K562 (cell line): ENCODE measurements at regions not wholly inside any gene's neighbourhood (a gene's known extent, or its start where the extent isn't known, plus 50 kb on each side); places are given as distances from the start of the nearest gene placed in this dataset.

Experiments used
- CBX5 ChIP-seq: IDR thresholded peaks from 2 replicates; pipeline ENCODE4 v1.6.1; 2014; ENCODE audit warnings: low read depth, borderline replicate concordance
- GTF2E2 ChIP-seq: fragments of 200-800 bp; sonication (Bioruptor generic); IDR thresholded peaks from 2 replicates; pipeline ENCODE4 v1.6.1; 2016; ENCODE audit warnings: missing genetic modification characterization, missing compliant biosample characterization
- HNRNPUL1 ChIP-seq: fragments of 200-400 bp; formaldehyde crosslinking; IDR thresholded peaks from 2 replicates; pipeline ENCODE4 v1.6.1; 2017; ENCODE audit warnings: low read length
- KDM2B ChIP-seq: fragments of 250-450 bp; sonication (Bioruptor Pico); IDR thresholded peaks from 2 replicates; pipeline ENCODE4 v1.8.0; 2021; ENCODE audit warnings: mild to moderate bottlenecking, moderate library complexity
- KDM4B ChIP-seq, 2 experiments: fragments of 450-650 bp in 1 of 2; sonication (generic) in 1 of 2; IDR thresholded peaks; 2 replicates each; pipeline ENCODE4 v1.6.1; 2016 to 2017; ENCODE audit warnings: borderline replicate concordance in 2 of 2, antibody characterized with exemption in 1 of 2, low read depth in 1 of 2, mild to moderate bottlenecking in 1 of 2
- LARP7 ChIP-seq: fragments of 450-650 bp; IDR thresholded peaks from 2 replicates; pipeline ENCODE4 v1.6.1; 2016
- LEF1 ChIP-seq: fragments of 450-650 bp; IDR thresholded peaks from 2 replicates; pipeline ENCODE4 v1.6.1; 2016; ENCODE audit warnings: mild to moderate bottlenecking
- NELFE ChIP-seq: IDR thresholded peaks from 2 replicates; pipeline ENCODE4 v1.6.1; 2011; ENCODE audit warnings: mild to moderate bottlenecking; ENCODE audit not compliant: insufficient read depth, insufficient read length
- PHB ChIP-seq: fragments of 250-450 bp; sonication (Bioruptor Pico); IDR thresholded peaks from 2 replicates; pipeline ENCODE4 v1.5.0; 2021
- PHTF2 ChIP-seq: fragments of 250-450 bp; sonication (Bioruptor Pico); IDR thresholded peaks from 2 replicates; pipeline ENCODE4 v1.5.0; 2021; ENCODE audit warnings: mild to moderate bottlenecking
- RB1 ChIP-seq: fragments of 450-650 bp; IDR thresholded peaks from 2 replicates; pipeline ENCODE4 v1.6.1; 2017; ENCODE audit warnings: low read depth, mild to moderate bottlenecking
- RFX5 ChIP-seq: IDR thresholded peaks from 2 replicates; pipeline ENCODE4 v1.6.1; 2011; ENCODE audit warnings: low read depth, mild to moderate bottlenecking, improper control_type of control experiment, low read length
- SIN3A ChIP-seq, 2 experiments: fragments of 150-350 bp in 1 of 2; IDR thresholded peaks; 2 replicates each; pipeline ENCODE4 v1.6.1; 2011 to 2016; ENCODE audit warnings: borderline replicate concordance in 2 of 2, low read depth in 2 of 2, low read length in 2 of 2, mild to moderate bottlenecking in 2 of 2, moderate library complexity in 2 of 2; ENCODE audit not compliant: control insufficient read depth in 1 of 2
- STAT6 ChIP-seq: sonication (generic); formaldehyde crosslinking; IDR thresholded peaks from 2 replicates; pipeline ENCODE4 v1.8.1; 2023; ENCODE audit warnings: mild to moderate bottlenecking, missing genetic modification reagents
- TARDBP ChIP-seq: fragments of 450-650 bp; IDR thresholded peaks from 2 replicates; pipeline ENCODE4 v1.6.1; 2016
- TCF3 ChIP-seq: sonication (generic); formaldehyde crosslinking; IDR thresholded peaks from 2 replicates; pipeline ENCODE4 v1.4.0; 2020; ENCODE audit warnings: mild to moderate bottlenecking, missing genetic modification reagents
- TOE1 ChIP-seq, 2 experiments: fragments of 450-650 bp in 1 of 2; sonication (generic) in 1 of 2; formaldehyde crosslinking in 1 of 2; IDR thresholded peaks; 2 replicates each; pipeline versions ENCODE4 v1.7.1 to v1.8.0; 2016 to 2022; ENCODE audit warnings: borderline replicate concordance in 2 of 2, mild to moderate bottlenecking in 2 of 2, antibody characterized with exemption in 1 of 2, inconsistent platforms in 1 of 2, low read depth in 1 of 2, missing genetic modification reagents in 1 of 2, moderate library complexity in 1 of 2
- TRIM28 ChIP-seq: fragments of 450-650 bp; IDR thresholded peaks from 2 replicates; pipeline ENCODE4 v1.6.1; 2017
- ZBTB12 ChIP-seq: fragments of 250-450 bp; sonication (Bioruptor Pico); IDR thresholded peaks from 2 replicates; pipeline ENCODE4 v1.4.0; 2020
- ZC3H8 ChIP-seq: fragments of 450-650 bp; IDR thresholded peaks from 2 replicates; pipeline ENCODE4 v1.6.1; 2017
- ZNF165 ChIP-seq: fragments of 250-450 bp; sonication (Bioruptor Pico); IDR thresholded peaks from 2 replicates; pipeline ENCODE4 v1.4.0; 2020; ENCODE audit warnings: borderline replicate concordance
- ZNF263 ChIP-seq: sonication (generic); formaldehyde crosslinking; IDR thresholded peaks from 2 replicates; pipeline ENCODE4 v1.8.0; 2022; ENCODE audit warnings: mild to moderate bottlenecking, missing genetic modification reagents, borderline replicate concordance
- ZNF347 ChIP-seq: fragments of 450-650 bp; formaldehyde crosslinking; IDR thresholded peaks from 2 replicates; pipeline ENCODE4 v1.4.0; 2020; ENCODE audit warnings: low read depth, mild to moderate bottlenecking, moderate library complexity
- TF ChIP-seq, protein P1 (sequence below): IDR thresholded peaks from 2 replicates; pipeline ENCODE4 v1.6.1; 2014; ENCODE audit warnings: antibody characterized with exemption

DNA sequence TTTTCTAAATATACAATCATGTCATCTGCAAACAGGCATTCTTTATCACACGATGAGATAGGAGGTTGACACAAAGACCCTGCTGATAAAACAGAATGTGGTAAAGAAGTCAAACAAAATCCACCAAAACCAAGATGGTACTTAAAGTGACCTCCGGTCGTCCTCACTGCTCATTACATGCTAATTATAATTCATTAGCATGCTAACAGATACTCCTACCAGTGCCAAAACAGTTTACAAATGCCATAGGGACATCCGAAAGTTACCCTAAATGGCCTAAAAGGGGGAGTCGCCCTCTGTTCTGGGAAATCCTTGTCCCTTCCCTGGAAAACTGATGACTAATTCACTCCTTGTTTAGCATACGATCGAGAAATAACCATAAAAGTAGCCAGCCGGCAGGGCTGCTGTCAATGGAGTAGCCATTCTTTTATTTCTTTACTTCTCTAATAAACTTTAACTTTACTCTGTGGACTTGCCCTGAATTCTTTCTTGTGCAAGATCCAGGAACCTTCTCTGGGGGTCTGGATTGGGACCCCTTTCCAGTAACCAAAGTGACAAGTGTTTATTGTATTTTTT lies 126.6 kb downstream of the CCDC71L start (continued):
- no peak for TF ChIP-seq ZBTB12
- TF ChIP-seq SIN3A (IDR thresholded peaks at IDR 0.05; ENCODE audit: borderline replicate concordance in 2 of 2, control insufficient read depth in 1 of 2, low read depth in 2 of 2, low read length in 2 of 2): no peak
- TF ChIP-seq KDM4B (IDR thresholded peaks at IDR 0.05; ENCODE audit: borderline replicate concordance in 2 of 2, low read depth in 1 of 2): no peak
- TF ChIP-seq ZNF347 (CRISPR knock-in tag): no peak
- TF ChIP-seq TCF3 (CRISPR knock-in tag): peak; percentile 28; the same call in 1 of the 2 replicates
- TF ChIP-seq, protein P1, sequence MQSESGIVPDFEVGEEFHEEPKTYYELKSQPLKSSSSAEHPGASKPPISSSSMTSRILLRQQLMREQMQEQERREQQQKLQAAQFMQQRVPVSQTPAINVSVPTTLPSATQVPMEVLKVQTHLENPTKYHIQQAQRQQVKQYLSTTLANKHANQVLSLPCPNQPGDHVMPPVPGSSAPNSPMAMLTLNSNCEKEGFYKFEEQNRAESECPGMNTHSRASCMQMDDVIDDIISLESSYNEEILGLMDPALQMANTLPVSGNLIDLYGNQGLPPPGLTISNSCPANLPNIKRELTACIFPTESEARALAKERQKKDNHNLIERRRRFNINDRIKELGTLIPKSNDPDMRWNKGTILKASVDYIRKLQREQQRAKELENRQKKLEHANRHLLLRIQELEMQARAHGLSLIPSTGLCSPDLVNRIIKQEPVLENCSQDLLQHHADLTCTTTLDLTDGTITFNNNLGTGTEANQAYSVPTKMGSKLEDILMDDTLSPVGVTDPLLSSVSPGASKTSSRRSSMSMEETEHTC: no peak
- no peak for TF ChIP-seq ZNF263 (CRISPR knock-in tag)
- TF ChIP-seq TOE1 (IDR thresholded peaks at IDR 0.05; ENCODE audit: borderline replicate concordance): peak; percentile 54; the same call in 1 of the 2 replicates
- no peak for TF ChIP-seq TOE1 (CRISPR knock-in tag; IDR thresholded peaks at IDR 0.05; ENCODE audit: borderline replicate concordance, low read depth)
- no peak for TF ChIP-seq HNRNPUL1
- TF ChIP-seq PHB (CRISPR knock-in tag): no peak
- TF ChIP-seq STAT6: no peak
- TF ChIP-seq RFX5: no peak
- no peak for TF ChIP-seq ZC3H8
- TF ChIP-seq TRIM28: no peak
- 0 out of 2 replicates have a peak, but pooled peaks have one; percentile 74 for TF ChIP-seq LEF1
- no peak for TF ChIP-seq GTF2E2 (tag)
- TF ChIP-seq CBX5: no peak
- no peak for TF ChIP-seq TARDBP
- TF ChIP-seq NELFE: no peak
- no peak for TF ChIP-seq RB1
- TF ChIP-seq KDM2B (CRISPR knock-in tag): no peak
- no peak for TF ChIP-seq ZNF165 (CRISPR knock-in tag)
- no peak for TF ChIP-seq LARP7
- TF ChIP-seq PHTF2 (CRISPR knock-in tag): no peak
